Neural cell (in vitro differentiated cells): ENCODE measurements at regions not wholly inside any gene's neighbourhood (a gene's known extent, or its start where the extent isn't known, plus 50 kb on each side); places are given as distances from the start of the nearest gene placed in this dataset.
A peak's percentile ranks its signal among the peaks of the same experiment; 100 is the strongest.

Source experiments
- H2AFZ ChIP-seq: fragments of 200-600, 300-800 bp; sonication (generic), shearing (Covaris generic); 2 replicates; pipeline ENCODE4 v1.6.0; 2014; ENCODE audit warnings: low read depth, mild to moderate bottlenecking, antibody characterized with exemption, low read length, moderate library complexity
- H3F3A ChIP-seq: fragments of 200-600 bp; shearing (Covaris generic); 2 replicates; pipeline ENCODE4 v1.6.1; 2016; ENCODE audit warnings: mild to moderate bottlenecking, moderate library complexity, mixed read lengths, antibody characterized with exemption, low read length; ENCODE audit not compliant: insufficient read depth, poor library complexity, severe bottlenecking
- H3K27ac ChIP-seq: fragments of 200-600, 300-800 bp; sonication (generic), shearing (Covaris generic); 2 replicates; pipeline ENCODE4 v1.5.1; 2014; ENCODE audit warnings: mild to moderate bottlenecking, low read length, moderate library complexity
- H3K27me3 ChIP-seq: fragments of 300-800, 200-600 bp; sonication (generic), shearing (Covaris generic); 2 replicates; pipeline ENCODE4 v1.6.0; 2014; ENCODE audit warnings: mild to moderate bottlenecking, low read depth, low read length, moderate library complexity; ENCODE audit not compliant: insufficient read depth
- H3K36me3 ChIP-seq: fragments of 300-800, 200-600 bp; sonication (generic), shearing (Covaris generic); 2 replicates; pipeline ENCODE4 v1.5.1; 2014; ENCODE audit warnings: mild to moderate bottlenecking, antibody characterized with exemption, low read length, moderate library complexity; ENCODE audit not compliant: insufficient read depth
- H3K4me2 ChIP-seq: fragments of 300-800, 200-600 bp; sonication (generic), shearing (Covaris generic); 2 replicates; pipeline ENCODE4 v1.6.0; 2014; ENCODE audit warnings: mild to moderate bottlenecking, low read length
- H3K4me3 ChIP-seq: fragments of 300-800, 200-600 bp; sonication (generic), shearing (Covaris generic); 2 replicates; pipeline ENCODE4 v1.5.1; 2014; ENCODE audit warnings: mild to moderate bottlenecking, low read length, moderate library complexity
- H3K79me2 ChIP-seq: fragments of 200-600 bp; shearing (Covaris generic); replicated peaks from 2 replicates; pipeline ENCODE4 v1.6.0; 2014; ENCODE audit warnings: mild to moderate bottlenecking, low read length, moderate library complexity; ENCODE audit not compliant: insufficient read depth
- H3K9ac ChIP-seq: fragments of 300-800, 200-600 bp; sonication (generic), shearing (Covaris generic); 2 replicates; pipeline ENCODE4 v1.6.1; 2016; ENCODE audit warnings: mild to moderate bottlenecking, low read length, mixed read lengths
- H3K9me2 ChIP-seq: fragments of 200-600 bp; shearing (Covaris generic); 2 replicates; pipeline ENCODE4 v1.6.1; 2016; ENCODE audit warnings: mild to moderate bottlenecking, low read length, mixed read lengths; ENCODE audit not compliant: insufficient read depth
- H3K9me3 ChIP-seq: fragments of 200-600, 300-800 bp; sonication (generic), shearing (Covaris generic); 2 replicates; pipeline ENCODE4 v1.6.1; 2016; ENCODE audit warnings: mild to moderate bottlenecking, mixed run types, low read length, moderate library complexity, mixed read lengths
- H4K20me1 ChIP-seq: fragments of 200-600 bp; shearing (Covaris generic); 2 replicates; pipeline ENCODE4 v1.6.1; 2016; ENCODE audit warnings: mild to moderate bottlenecking, mixed run types; ENCODE audit not compliant: insufficient read depth
- EP300 ChIP-seq: fragments of 450-650 bp; conservative IDR thresholded peaks from 2 replicates; pipeline ENCODE4 v1.6.1; 2014; ENCODE audit warnings: antibody characterized with exemption, mild to moderate bottlenecking, moderate library complexity; ENCODE audit not compliant: poor library complexity, severe bottlenecking
- EZH2 ChIP-seq: fragments of 200-600, 300-800 bp; shearing (Covaris generic), sonication (generic); IDR thresholded peaks from 2 replicates; pipeline ENCODE4 v1.6.1; 2014; ENCODE audit warnings: antibody characterized with exemption, low read length, borderline replicate concordance, mild to moderate bottlenecking; ENCODE audit not compliant: insufficient read depth, poor library complexity, severe bottlenecking
- MXI1 ChIP-seq: fragments of 450-650 bp; conservative IDR thresholded peaks from 2 replicates; pipeline ENCODE4 v1.6.1; 2014; ENCODE audit warnings: antibody characterized with exemption, mild to moderate bottlenecking; ENCODE audit not compliant: poor library complexity, severe bottlenecking
- POLR2AphosphoS5 ChIP-seq: IDR thresholded peaks from 2 replicates; pipeline ENCODE4 v1.6.1; 2012
- RAD21 ChIP-seq: fragments of 450-650 bp; conservative IDR thresholded peaks from 2 replicates; pipeline ENCODE4 v1.6.1; 2014; ENCODE audit warnings: antibody characterized with exemption, mild to moderate bottlenecking, moderate library complexity
- REST ChIP-seq: IDR thresholded peaks from 2 replicates; pipeline ENCODE4 v1.6.1; 2012; ENCODE audit warnings: borderline replicate concordance
- SMC3 ChIP-seq: fragments of 450-650 bp; conservative IDR thresholded peaks from 2 replicates; pipeline ENCODE4 v1.6.1; 2014; ENCODE audit warnings: antibody characterized with exemption, mild to moderate bottlenecking, moderate library complexity; ENCODE audit not compliant: poor library complexity
- TAF1 ChIP-seq: IDR thresholded peaks from 2 replicates; pipeline ENCODE4 v1.6.1; 2012; ENCODE audit warnings: low read depth
- TF ChIP-seq, protein P1 (sequence below): fragments of 450-650 bp; IDR thresholded peaks from 2 replicates; pipeline ENCODE4 v1.5.1; 2014; ENCODE audit warnings: antibody characterized with exemption, mild to moderate bottlenecking, moderate library complexity; ENCODE audit not compliant: poor library complexity, severe bottlenecking

- Histone ChIP-seq H2AFZ (no peak overlapping the region), H3K9me3 (no peaks in the 10 kb centered on the region), H3K9ac (no peak overlapping the region), H3K27me3 (no peaks in the 10 kb centered on the region), H3K9me2 (no peaks in the 10 kb centered on the region), H3K79me2 (no peaks in the 10 kb centered on the region), H3K27ac (no peak overlapping the region), H3K36me3 (no peaks in the 10 kb centered on the region), H4K20me1 (no peaks in the 10 kb centered on the region), H3K4me2 (no peak overlapping the region), H3F3A (no peaks in the 10 kb centered on the region), H3K4me3 (no peak overlapping the region)
- TF ChIP-seq SMC3 (no peak), EP300 (no peak), EZH2 (no peak)
Observed at GRCh38 chr2:18301421-18302139, 258.9 kb downstream of the RDH14 start.

GRCh38 chr2:18299423-18300212 lies 260.8 kb downstream of the RDH14 start:
- Histone ChIP-seq H2AFZ (no peak overlapping the region), H3K27me3 (no peaks in the 10 kb centered on the region), H3K79me2 (no peaks in the 10 kb centered on the region), H3K4me2 (peak overlapping the region; percentile 32), H3K9me2 (no peaks in the 10 kb centered on the region), H3K27ac (peak overlapping the region; percentile 48), H3K36me3 (no peaks in the 10 kb centered on the region), H4K20me1 (no peaks in the 10 kb centered on the region), H3K9ac (no peak overlapping the region), H3K4me3 (peak overlapping the region; percentile 49), H3F3A (no peaks in the 10 kb centered on the region), H3K9me3 (no peaks in the 10 kb centered on the region)
- TF ChIP-seq POLR2AphosphoS5 (no peak), RAD21 (no peak), TAF1 (no peak), MXI1 (no peak), EP300 (no peak), EZH2 (no peak), SMC3 (no peak), REST (no peak)
- TF ChIP-seq, protein P1, sequence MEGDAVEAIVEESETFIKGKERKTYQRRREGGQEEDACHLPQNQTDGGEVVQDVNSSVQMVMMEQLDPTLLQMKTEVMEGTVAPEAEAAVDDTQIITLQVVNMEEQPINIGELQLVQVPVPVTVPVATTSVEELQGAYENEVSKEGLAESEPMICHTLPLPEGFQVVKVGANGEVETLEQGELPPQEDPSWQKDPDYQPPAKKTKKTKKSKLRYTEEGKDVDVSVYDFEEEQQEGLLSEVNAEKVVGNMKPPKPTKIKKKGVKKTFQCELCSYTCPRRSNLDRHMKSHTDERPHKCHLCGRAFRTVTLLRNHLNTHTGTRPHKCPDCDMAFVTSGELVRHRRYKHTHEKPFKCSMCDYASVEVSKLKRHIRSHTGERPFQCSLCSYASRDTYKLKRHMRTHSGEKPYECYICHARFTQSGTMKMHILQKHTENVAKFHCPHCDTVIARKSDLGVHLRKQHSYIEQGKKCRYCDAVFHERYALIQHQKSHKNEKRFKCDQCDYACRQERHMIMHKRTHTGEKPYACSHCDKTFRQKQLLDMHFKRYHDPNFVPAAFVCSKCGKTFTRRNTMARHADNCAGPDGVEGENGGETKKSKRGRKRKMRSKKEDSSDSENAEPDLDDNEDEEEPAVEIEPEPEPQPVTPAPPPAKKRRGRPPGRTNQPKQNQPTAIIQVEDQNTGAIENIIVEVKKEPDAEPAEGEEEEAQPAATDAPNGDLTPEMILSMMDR, result no peak
